ENCODE measurements at regions not wholly inside any gene's neighbourhood (a gene's known extent, or its start where the extent isn't known, plus 50 kb on each side); places are given as distances from the start of the nearest gene placed in this dataset.

DNA sequence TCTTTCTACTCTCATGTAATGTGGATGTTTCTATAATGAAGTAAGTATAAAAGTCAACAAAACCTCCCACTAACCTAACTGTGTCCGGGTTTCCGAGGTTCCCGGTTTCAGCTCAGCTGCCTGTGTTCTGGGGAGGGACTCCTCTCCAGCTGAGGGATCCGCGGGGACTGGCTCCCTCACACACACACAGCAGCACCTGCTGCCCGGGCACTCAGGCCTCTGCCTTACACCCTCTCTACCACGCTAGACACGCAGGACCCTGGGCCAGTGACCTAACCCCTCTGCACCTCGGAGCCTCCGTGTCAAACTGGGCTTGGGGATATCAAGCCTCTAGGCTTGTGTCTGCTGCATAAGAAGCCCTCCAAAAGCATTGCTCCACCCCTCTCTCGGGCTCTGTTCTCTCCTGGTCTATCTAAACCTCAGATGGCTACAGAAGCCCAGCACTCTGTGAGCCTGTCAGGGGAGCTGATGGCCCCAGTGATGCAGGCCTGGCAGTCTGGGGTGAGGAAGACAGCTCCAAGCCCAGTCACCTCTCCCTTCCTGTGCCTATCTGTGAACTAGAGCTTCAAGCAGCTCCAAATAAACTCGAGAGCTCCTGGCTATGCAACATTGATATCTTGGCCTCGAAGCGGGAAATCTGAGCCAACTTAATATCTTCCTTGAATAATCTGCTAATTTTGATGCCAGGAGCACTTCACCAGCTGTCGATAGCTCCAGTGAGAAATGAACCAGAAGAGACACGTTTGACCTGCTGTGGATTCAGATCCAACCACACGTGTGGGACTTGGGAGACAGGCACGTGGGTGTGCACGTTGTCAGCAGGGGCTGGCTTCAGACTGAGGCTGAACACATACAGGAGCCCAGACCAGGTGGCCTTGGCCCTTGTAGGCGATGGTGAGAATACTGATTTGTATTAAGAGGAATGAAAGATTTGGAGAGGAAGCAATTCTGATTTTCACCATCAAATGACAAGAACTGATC is 232.7 kb upstream of the B3GAT1 start:
- no peak for DNase-seq

GRCh38 chr11:134643115-134644012 is 231.3 kb upstream of the B3GAT1 start:
- no peak for DNase-seq

DNA sequence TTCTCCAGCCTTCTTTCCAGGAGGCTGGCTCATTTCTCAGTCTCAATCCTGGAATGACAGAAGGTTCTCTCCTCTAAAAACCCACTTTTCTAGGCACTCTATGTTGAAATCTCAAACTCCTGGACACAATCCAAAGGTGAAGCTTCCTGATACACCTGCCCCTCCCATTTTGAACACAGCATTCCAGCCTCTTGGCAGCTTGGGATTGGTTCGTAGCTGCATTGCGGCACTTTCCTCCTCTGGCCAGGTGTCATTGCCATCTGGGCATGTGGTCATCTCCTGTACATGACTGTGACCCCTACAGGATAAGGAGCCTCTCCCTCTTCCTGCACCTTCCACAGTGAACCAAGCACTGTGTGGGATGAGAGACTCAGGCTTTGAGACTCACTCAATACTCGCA is 230.2 kb upstream of the B3GAT1 start:
- no peak for DNase-seq

DNA sequence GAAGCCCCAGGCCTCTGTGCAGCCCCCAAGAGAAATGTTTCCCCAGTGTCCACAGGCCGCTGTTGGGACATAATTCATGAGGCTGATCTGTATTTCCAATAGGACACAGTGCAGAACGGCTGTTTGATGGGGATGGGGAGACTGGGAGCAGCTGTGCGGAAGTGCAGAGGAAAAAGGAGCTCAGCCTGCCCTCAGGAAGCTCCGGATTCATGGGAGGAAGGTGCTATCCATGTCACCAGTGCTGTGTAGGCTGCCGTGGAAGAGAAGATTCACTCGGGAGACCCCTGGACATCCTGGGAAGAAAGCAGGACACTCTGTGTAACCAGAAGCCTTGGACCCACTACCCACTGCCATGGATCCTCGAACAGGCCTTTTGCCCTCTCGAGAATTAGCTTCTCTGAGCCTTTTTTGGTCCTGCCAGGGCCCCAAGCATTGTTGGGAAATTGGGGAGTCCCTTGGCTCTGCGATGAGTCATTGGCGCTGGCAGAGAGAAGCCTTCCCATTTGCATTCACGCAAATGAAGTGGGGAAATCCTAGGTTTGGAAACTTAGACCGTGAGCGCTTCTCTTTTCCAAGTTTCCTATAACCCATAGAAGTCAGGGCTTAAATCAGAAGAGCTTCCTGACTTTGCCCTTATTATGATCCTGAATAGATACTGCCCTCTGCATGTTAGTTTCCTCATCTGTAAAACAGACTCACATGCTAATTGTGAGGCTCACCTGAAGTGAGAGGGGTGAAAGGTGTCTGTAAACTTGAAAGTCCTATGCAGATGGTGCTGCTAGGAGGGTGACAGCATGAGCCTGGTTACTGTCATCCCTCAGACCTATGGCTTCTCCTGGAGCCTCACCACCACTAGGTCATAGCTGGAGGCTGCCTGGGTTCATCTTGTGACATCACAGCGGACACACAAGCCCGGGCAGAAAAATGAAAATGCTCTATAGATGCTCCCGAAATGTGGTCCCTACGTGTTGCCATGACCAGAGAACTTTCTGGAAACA is 229.2 kb upstream of the B3GAT1 start:
- DNase-seq = no peak

DNA sequence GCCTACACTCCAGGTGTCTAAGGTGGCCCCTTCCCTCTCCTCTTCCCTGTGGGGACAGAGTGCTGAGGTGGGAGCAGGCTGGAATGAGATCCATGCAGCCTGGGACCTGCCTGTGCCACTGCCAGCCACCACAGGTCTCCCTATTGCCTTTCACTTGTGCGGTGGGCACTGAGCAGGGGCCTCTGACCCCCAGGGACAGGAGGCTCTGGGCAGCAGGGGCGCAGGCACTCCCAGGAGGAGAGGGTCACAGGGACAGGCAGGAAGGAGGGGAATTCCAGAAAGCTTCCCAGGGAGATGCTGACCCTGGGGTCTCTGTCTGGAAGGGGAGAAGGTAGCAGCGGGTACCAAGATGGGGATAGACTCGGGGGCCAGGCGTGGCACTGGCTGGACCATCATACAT is 228.5 kb upstream of the B3GAT1 start:
- no peak for DNase-seq

- no peak for DNase-seq
Measured at GRCh38 chr11:134639586-134640330, 227.7 kb upstream of the B3GAT1 start.

DNA sequence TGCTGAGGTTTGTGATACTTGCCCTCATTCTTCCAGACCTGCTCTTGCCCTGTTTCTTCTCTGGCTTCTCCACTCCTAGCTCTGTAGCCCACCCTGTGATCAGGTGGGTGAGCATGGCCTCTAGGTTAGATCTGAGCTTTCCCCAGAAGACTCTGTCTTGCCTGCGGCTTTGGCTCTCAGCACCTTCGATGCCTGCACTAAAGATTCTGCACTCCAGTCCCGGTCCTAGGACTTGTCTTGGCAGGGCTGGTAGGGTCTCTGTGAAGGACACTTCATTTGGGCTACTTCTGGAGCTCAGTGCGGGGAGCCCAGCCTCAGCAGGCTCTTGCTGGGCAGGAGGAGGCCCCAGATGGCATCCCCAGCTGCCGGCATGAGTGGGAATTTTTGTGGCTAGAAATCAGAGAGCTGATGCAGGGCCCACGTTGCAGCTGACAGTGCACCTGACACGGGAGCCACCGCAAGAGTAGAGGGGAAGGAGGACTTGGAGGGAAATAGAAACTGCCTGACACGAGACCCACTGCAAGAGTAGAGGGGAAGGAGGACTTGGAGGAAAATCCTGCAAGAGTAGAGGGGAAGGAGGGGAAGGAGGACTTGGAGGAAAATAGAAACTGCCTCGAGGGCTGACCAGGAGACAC is 226.9 kb upstream of the B3GAT1 start:
- DNase-seq = peak; percentile 6

GRCh38 chr11:134637091-134638015 is 225.3 kb upstream of the B3GAT1 start:
- DNase-seq = no peak

DNA sequence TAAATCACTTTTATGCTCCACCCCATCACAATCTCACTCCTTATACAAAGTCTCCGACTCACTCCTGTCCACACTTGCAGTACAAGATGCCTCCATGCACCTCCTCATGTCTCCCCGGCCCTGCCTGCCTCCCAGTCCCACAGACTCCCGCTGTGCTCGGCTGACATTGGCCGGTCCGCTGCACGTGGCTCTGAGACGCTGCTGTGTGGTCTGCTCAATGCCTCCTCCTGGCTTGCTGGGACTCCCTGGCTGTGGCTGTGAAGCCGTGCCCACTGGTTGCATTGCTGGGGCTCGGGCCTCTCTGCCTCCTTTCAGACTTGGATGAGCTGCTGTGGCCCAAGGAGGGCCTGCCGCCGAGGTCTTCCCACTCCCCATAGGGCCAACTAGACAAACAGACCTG is 224.0 kb upstream of the B3GAT1 start:
- DNase-seq = no peak

GRCh38 chr11:134634897-134635831 is 223.1 kb upstream of the B3GAT1 start:
- DNase-seq = no peak

DNA sequence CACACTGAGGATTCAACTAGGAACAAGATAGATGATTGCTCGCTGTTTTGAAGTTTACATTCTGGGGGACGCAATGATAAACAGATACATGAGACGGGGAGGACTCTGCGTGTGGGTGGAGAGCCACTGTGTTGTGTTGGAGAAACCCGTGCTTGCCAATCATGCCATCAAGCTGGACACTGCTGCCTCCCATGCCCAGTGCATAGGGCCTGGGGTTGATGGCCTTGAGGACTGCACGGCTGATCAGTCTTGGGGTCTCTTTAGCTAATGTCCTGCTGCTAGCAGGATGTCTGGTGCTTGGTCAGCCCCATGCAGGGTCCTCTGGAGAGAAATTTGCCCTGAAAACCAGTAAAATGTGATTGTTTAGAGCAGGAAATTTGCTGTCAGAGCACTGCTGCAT is 221.2 kb upstream of the B3GAT1 start:
- DNase-seq = no peak

- no peak for DNase-seq
Measured at GRCh38 chr11:134632347-134633119, 220.5 kb upstream of the B3GAT1 start.

- DNase-seq = no peak
Measured at GRCh38 chr11:134630861-134631260, 218.8 kb upstream of the B3GAT1 start.

DNA sequence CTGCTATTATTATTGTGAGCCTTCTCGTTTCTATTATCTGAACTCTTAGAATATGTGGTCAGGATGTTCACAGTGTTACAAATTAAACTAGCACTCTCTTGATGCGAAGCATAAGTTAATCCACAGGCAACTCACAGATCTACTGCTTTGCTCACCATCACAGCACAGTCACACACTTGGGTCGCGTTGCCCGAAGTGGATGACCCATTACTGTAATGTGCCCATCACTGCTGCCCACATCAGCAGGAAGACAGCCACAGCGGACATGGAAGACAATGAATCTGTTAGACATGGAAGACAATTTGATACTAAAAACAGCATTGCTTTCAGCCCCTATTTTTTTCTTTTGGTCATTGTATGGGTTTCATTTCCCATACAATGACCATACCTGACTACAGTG is 216.4 kb upstream of the B3GAT1 start:
- no peak for DNase-seq

DNA sequence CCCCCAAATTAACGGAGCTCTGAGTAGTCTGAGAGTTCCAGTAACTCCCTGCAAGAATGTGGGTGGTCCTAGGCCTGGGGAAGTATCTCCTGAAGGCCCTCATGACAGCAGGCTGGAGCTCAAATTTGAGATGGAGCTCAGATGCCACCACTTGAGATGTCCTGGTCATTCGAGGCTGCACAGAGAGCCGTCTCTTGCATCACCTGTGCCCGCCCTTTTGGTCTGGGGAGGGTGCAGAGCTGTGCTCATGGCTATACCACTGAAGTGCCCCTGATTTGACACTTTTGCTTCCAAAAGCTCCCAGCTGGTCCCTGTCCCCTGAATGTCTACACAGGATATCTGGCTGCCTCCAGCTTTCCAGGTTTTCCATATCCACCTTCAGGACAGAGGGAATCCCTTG is 214.0 kb upstream of the B3GAT1 start:
- DNase-seq = no peak

- DNase-seq = no peak
Measured at GRCh38 chr11:134625631-134626030, 213.6 kb upstream of the B3GAT1 start.

DNA sequence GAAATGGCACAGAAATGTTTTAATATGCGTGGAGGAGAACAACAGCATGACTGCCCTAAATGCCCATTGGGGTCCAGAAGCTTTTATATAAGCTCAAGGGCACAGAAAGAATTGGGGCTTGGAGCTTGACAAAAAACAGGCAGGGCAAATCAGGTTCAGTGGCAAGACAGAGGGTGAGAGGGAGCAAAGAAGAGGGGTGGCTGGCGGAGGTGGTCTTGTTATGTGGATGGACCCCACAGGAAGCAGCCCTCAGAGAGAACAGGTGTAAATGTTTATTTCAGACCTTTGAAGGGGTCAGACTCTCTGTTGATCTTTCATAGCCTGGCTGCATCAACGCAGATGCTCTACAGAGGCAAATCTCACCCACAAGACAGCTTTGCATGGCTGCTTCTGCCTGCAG is 213.1 kb upstream of the B3GAT1 start:
- DNase-seq = no peak

Data from muscle of arm (tissue), 1 donor.